HepG2 (cell line): ENCODE measurements at regions not wholly inside any gene's neighbourhood (a gene's known extent, or its start where the extent isn't known, plus 50 kb on each side); places are given as distances from the start of the nearest gene placed in this dataset.

Experiments
- ATAC-seq: fragments of 200-7000 bp; cut with Tn5 transposase; 3 replicates; pipeline ENCODE4 v1.9.1; 2020; ENCODE audit warnings: mild to moderate bottlenecking, moderate library complexity
- BruUV-seq: library from RNA; stranded (reverse); fragments of 400-500 nt; replicated peaks from 2 replicates; lab custom pipeline; 2021; lab: Mats Ljungman, UMichigan
- CTCF ChIA-PET: fragments of 300-600 bp; formaldehyde crosslinking; extraction: SDS; loops from one replicate; lab custom pipeline; 2021; ENCODE audit warnings: low total read pairs, inconsistent platforms, low intra/inter-chr PET ratio; lab: Yijun Ruan, JAX
- POLR2A ChIA-PET: fragments of 350-600 bp; sonication (Branson Sonifier 250); formaldehyde crosslinking; loops from one replicate; lab custom pipeline; 2020; ENCODE audit warnings: antibody characterized with exemption, inconsistent platforms; lab: Yijun Ruan, JAX
- DNase-seq: peaks from one replicate; pipeline ENCODE4 v3.0.0-alpha.2; 2015; ENCODE audit warnings: low spot score
- FAIRE-seq: peaks from 3 replicates; lab custom pipeline; 2011; peaks lifted over from hg19 to GRCh38; lab: Jason Lieb, UNC
- H2AFZ ChIP-seq: one replicate; pipeline ENCODE4 v1.6.1; 2011; ENCODE audit warnings: low read length, inconsistent platforms
- H3K27ac ChIP-seq: fragments of 300-600 bp; 3 replicates; pipeline ENCODE4 v1.8.0; 2011; ENCODE audit warnings: mixed run types, mild to moderate bottlenecking, mixed read lengths, low read length, inconsistent platforms; ENCODE audit not compliant: insufficient read depth; ENCODE audit errors: extremely low read length
- H3K27me3 ChIP-seq, 2 experiments: fragments of 200-600 bp in 1 of 2; 2 replicates in 1 of 2; 3 replicates in 1 of 2; pipeline versions ENCODE4 v1.6.0 to v1.8.0; 2011; ENCODE audit warnings: low read length in 2 of 2, mild to moderate bottlenecking in 2 of 2, moderate library complexity in 2 of 2, inconsistent platforms in 1 of 2; ENCODE audit not compliant: insufficient read depth in 2 of 2, control insufficient read depth in 1 of 2
- H3K36me3 ChIP-seq, 2 experiments: fragments of 200-600 bp in 1 of 2; replicated peaks in 1 of 2; 2 replicates in 1 of 2; 3 replicates in 1 of 2; pipeline versions ENCODE4 v1.5.1 to v1.8.0; 2011; ENCODE audit warnings: low read length in 2 of 2, inconsistent platforms in 1 of 2; ENCODE audit not compliant: insufficient read depth in 2 of 2, control insufficient read depth in 1 of 2
- H3K4me1 ChIP-seq: 2 replicates; pipeline ENCODE4 v1.5.1; 2012; ENCODE audit warnings: low read length, inconsistent platforms; ENCODE audit not compliant: insufficient read depth
- H3K4me2 ChIP-seq: 2 replicates; pipeline ENCODE4 v1.6.0; 2011; ENCODE audit warnings: low read depth, low read length, inconsistent platforms
- H3K4me3 ChIP-seq, 3 experiments: fragments of 200-600 bp in 1 of 3; sonication (generic), shearing (Covaris generic) in 1 of 3; replicated peaks in 1 of 3; 2 replicates each; pipeline ENCODE4 v1.5.1; 2011 to 2016; ENCODE audit warnings: low read length in 3 of 3, inconsistent platforms in 2 of 3, low read depth in 2 of 3, mild to moderate bottlenecking in 2 of 3, control low read depth in 1 of 3, mixed read lengths in 1 of 3; ENCODE audit not compliant: insufficient read depth in 1 of 3
- H3K79me2 ChIP-seq: one replicate; pipeline ENCODE4 v1.6.1; 2011; ENCODE audit warnings: low read length, inconsistent platforms; ENCODE audit not compliant: insufficient read depth
- H3K9ac ChIP-seq: 2 replicates; pipeline ENCODE4 v1.6.0; 2011; ENCODE audit warnings: mild to moderate bottlenecking, low read depth, low read length, inconsistent platforms; ENCODE audit not compliant: insufficient read depth
- H3K9me3 ChIP-seq: 2 replicates; pipeline ENCODE4 v1.5.1; 2012; ENCODE audit warnings: mild to moderate bottlenecking, low read length
- H4K20me1 ChIP-seq: 2 replicates; pipeline ENCODE4 v1.6.0; 2011; ENCODE audit warnings: inconsistent platforms, mild to moderate bottlenecking, low read length, moderate library complexity; ENCODE audit not compliant: insufficient read depth
- CREM ChIP-seq, 2 experiments: sonication (generic) in 1 of 2; formaldehyde crosslinking in 1 of 2; IDR thresholded peaks; 2 replicates each; pipeline versions ENCODE4 v1.4.0 to v1.6.1; 2016 to 2020; ENCODE audit warnings: antibody characterized with exemption in 1 of 2, mild to moderate bottlenecking in 1 of 2, missing genetic modification reagents in 1 of 2
- FOXK1 ChIP-seq: sonication (generic); formaldehyde crosslinking; IDR thresholded peaks from 2 replicates; pipeline ENCODE4 v1.4.0; 2020; ENCODE audit warnings: low read depth, missing genetic modification reagents, borderline replicate concordance
- HMG20A ChIP-seq: IDR thresholded peaks from 2 replicates; pipeline ENCODE4 v1.6.1; 2016; ENCODE audit warnings: borderline replicate concordance
- PRDM10 ChIP-seq: sonication (generic); formaldehyde crosslinking; IDR thresholded peaks from 2 replicates; pipeline ENCODE4 v1.4.0; 2020; ENCODE audit warnings: low read depth, missing genetic modification reagents
- PTBP1 ChIP-seq: fragments of 200-400 bp; formaldehyde crosslinking; IDR thresholded peaks from 2 replicates; pipeline ENCODE4 v1.6.1; 2018; ENCODE audit warnings: low read length, low read depth; ENCODE audit not compliant: poor library complexity, severe bottlenecking
- SMARCC2 ChIP-seq: fragments of 450-650 bp; IDR thresholded peaks from 2 replicates; pipeline ENCODE4 v1.6.1; 2017; ENCODE audit warnings: antibody characterized with exemption, mild to moderate bottlenecking
- SRF ChIP-seq: IDR thresholded peaks from 2 replicates; pipeline ENCODE4 v1.6.1; 2011; ENCODE audit warnings: mild to moderate bottlenecking, low read depth, low read length, moderate library complexity
- ZFP62 ChIP-seq: sonication (generic); formaldehyde crosslinking; IDR thresholded peaks from 2 replicates; pipeline ENCODE4 v1.4.0; 2020; ENCODE audit warnings: missing genetic modification reagents
- ZNF280B ChIP-seq: sonication (generic); formaldehyde crosslinking; IDR thresholded peaks from 2 replicates; pipeline ENCODE4 v1.5.0; 2020; ENCODE audit warnings: missing genetic modification reagents, mild to moderate bottlenecking, borderline replicate concordance
- ZNF746 ChIP-seq: sonication (generic); formaldehyde crosslinking; IDR thresholded peaks from 2 replicates; pipeline ENCODE4 v1.8.0; 2022; ENCODE audit warnings: mild to moderate bottlenecking, missing genetic modification reagents
- ZNF761 ChIP-seq: sonication (generic); formaldehyde crosslinking; conservative IDR thresholded peaks from 2 replicates; pipeline ENCODE4 v1.4.0; 2020; ENCODE audit warnings: mild to moderate bottlenecking, missing genetic modification reagents
- ZNF784 ChIP-seq: sonication (generic); formaldehyde crosslinking; IDR thresholded peaks from 2 replicates; pipeline ENCODE4 v1.5.1; 2020; ENCODE audit warnings: missing genetic modification reagents, mild to moderate bottlenecking, borderline replicate concordance
- WGBS: methylation state at CpG from one replicate; pipeline ENCODE4 v1.1.6; 2017; ENCODE audit warnings: low lambda C conversion rate; 5-methylcytosine and 5-hydroxymethylcytosine counted together
- in situ Hi-C: cut with HindIII; loops from 2 replicates; pipeline ENCODE4 v1.10.0; 2017; ENCODE audit warnings: low pct_unique_long_range_greater_than_20kb; ENCODE audit not compliant: extremely low pct_ligation_motif_present
- intact Hi-C: fragments of 100-400 bp; cut with micrococcal nuclease; formaldehyde crosslinking; loops from one replicate; pipeline ENCODE4 v1.10.0; 2022; ENCODE audit not compliant: unreplicated experiment

- Histone ChIP-seq H3K27me3 (no peaks in the 10 kb centered on the region), H3K9ac (no peak overlapping the region), H3K9me3 (no peaks in the 10 kb centered on the region), H3K27ac (no peak overlapping the region), H3K79me2 (no peaks in the 10 kb centered on the region), H4K20me1 (no peaks in the 10 kb centered on the region), H3K4me3 (no peak overlapping the region), H3K4me2 (no peak overlapping the region)
- ATAC-seq (no peak), DNase-seq (no peak)
- BruUV-seq: no TSS peak
- POLR2A ChIA-PET: no interaction called here
- in situ Hi-C loops: no loop called here
- intact Hi-C loops: no loop called here
- CTCF ChIA-PET: no interaction called here
- TF ChIP-seq PRDM10 (CRISPR knock-in tag) (no peak), ZNF784 (CRISPR knock-in tag) (no peak), ZNF761 (CRISPR knock-in tag) (no peak), SRF (no peak), ZFP62 (CRISPR knock-in tag) (no peak), CREM (IDR thresholded peaks at IDR 0.05) (no peak), CREM (CRISPR knock-in tag; IDR thresholded peaks at IDR 0.05) (no peak), HMG20A (CRISPR knock-in tag) (no peak), ZNF746 (no peak), FOXK1 (CRISPR knock-in tag) (no peak), ZNF280B (no peak), PTBP1 (no peak), SMARCC2 (no peak)
- TF ChIP-seq, all 625 proteins: peak for 0
- WGBS: 4% methylated on average over 1 of the region's 1 CpG
- FAIRE-seq: no peak
- Histone ChIP-seq H3K36me3 (no peaks in the 10 kb centered on the region), H2AFZ (no peak overlapping the region), H3K4me1 (no peaks in the 10 kb centered on the region)
These were observed 596.3 kb upstream of the MGAT4C start for GRCh38 chr12:86852451-86852850.
